Osteocyte (in vitro differentiated cells): ENCODE measurements at regions not wholly inside any gene's neighbourhood (a gene's known extent, or its start where the extent isn't known, plus 50 kb on each side); places are given as distances from the start of the nearest gene placed in this dataset.

Experiments used
- DNase-seq: peaks from one replicate; pipeline ENCODE4 v3.0.0; 2021; ENCODE audit warnings: mixed read lengths; ENCODE audit not compliant: unreplicated experiment; ENCODE audit errors: extremely low spot score
- H3K27ac Mint-ChIP-seq: one replicate; pipeline ENCODE4 v1.8.0; 2021; ENCODE audit warnings: mild to moderate bottlenecking, mixed read lengths; ENCODE audit not compliant: unreplicated experiment
- H3K27me3 Mint-ChIP-seq: one replicate; pipeline ENCODE4 v1.8.0; 2021; ENCODE audit warnings: mixed read lengths; ENCODE audit not compliant: unreplicated experiment
- H3K36me3 Mint-ChIP-seq: one replicate; pipeline ENCODE4 v1.8.0; 2021; ENCODE audit warnings: mixed read lengths; ENCODE audit not compliant: unreplicated experiment
- H3K4me1 Mint-ChIP-seq: one replicate; pipeline ENCODE4 v1.8.0; 2021; ENCODE audit warnings: mixed read lengths; ENCODE audit not compliant: unreplicated experiment
- H3K4me3 Mint-ChIP-seq: one replicate; pipeline ENCODE4 v1.8.0; 2021; ENCODE audit warnings: mild to moderate bottlenecking, moderate library complexity, mixed read lengths; ENCODE audit not compliant: unreplicated experiment
- H3K9me3 Mint-ChIP-seq: one replicate; pipeline ENCODE4 v1.8.0; 2021; ENCODE audit warnings: mixed read lengths; ENCODE audit not compliant: unreplicated experiment
- CTCF ChIP-seq: fragments of 200-600 bp; sonication (generic); IDR thresholded peaks from 2 replicates; pipeline ENCODE4 v1.5.0; 2021; ENCODE audit warnings: antibody characterized with exemption, mild to moderate bottlenecking, moderate library complexity

GRCh38 chr17:71995590-71995989, 125.2 kb upstream of the SOX9 start:
- no peak for DNase-seq
- H3K36me3 Mint-ChIP-seq, result no peaks in the 10 kb centered on the region
- no peak for TF ChIP-seq CTCF
- H3K27me3 Mint-ChIP-seq, result peaks cover 3% of the 10 kb centered on the region
- H3K4me3 Mint-ChIP-seq, result no peak overlapping the region
- H3K27ac Mint-ChIP-seq, result no peak overlapping the region
- H3K4me1 Mint-ChIP-seq, result no peaks in the 10 kb centered on the region
- H3K9me3 Mint-ChIP-seq, result no peaks in the 10 kb centered on the region

- Mint-ChIP-seq H3K27me3 (no peaks in the 10 kb centered on the region), H3K27ac (no peak overlapping the region), H3K9me3 (no peaks in the 10 kb centered on the region), H3K4me3 (no peak overlapping the region), H3K4me1 (peaks cover 10% of the 10 kb centered on the region), H3K36me3 (no peaks in the 10 kb centered on the region)
- no peak for DNase-seq
- TF ChIP-seq CTCF, result no peak
Measured at GRCh38 chr17:72004011-72004427, 116.8 kb upstream of the SOX9 start.

GRCh38 chr17:72004611-72005331, 116.0 kb upstream of the SOX9 start:
- H3K4me3 Mint-ChIP-seq, result no peak overlapping the region

GRCh38 chr17:72005332-72006163, 115.3 kb upstream of the SOX9 start:
- H3K9me3 Mint-ChIP-seq, result no peaks in the 10 kb centered on the region
- TF ChIP-seq CTCF, result no peak

More at GRCh38 chr17:72004611-72005331, 116.0 kb upstream of the SOX9 start:
- Mint-ChIP-seq H3K4me1 (peaks cover 10% of the 10 kb centered on the region), H3K9me3 (no peaks in the 10 kb centered on the region), H3K27ac (no peak overlapping the region), H3K36me3 (no peaks in the 10 kb centered on the region), H3K27me3 (no peaks in the 10 kb centered on the region)
- TF ChIP-seq CTCF, result no peak
- no peak for DNase-seq

GRCh38 chr17:72008236-72008876, 112.5 kb upstream of the SOX9 start:
- Mint-ChIP-seq H3K4me1 (peaks cover 10% of the 10 kb centered on the region), H3K4me3 (no peak overlapping the region), H3K27ac (no peak overlapping the region), H3K9me3 (no peaks in the 10 kb centered on the region), H3K27me3 (peaks cover 9% of the 10 kb centered on the region), H3K36me3 (no peaks in the 10 kb centered on the region)
- DNase-seq, result no peak
- TF ChIP-seq CTCF, result no peak

More at GRCh38 chr17:72005332-72006163, 115.3 kb upstream of the SOX9 start:
- peaks cover 10% of the 10 kb centered on the region for H3K4me1 Mint-ChIP-seq
- H3K36me3 Mint-ChIP-seq, result no peaks in the 10 kb centered on the region
- no peak for DNase-seq
- no peak overlapping the region for H3K4me3 Mint-ChIP-seq
- H3K27ac Mint-ChIP-seq, result no peak overlapping the region
- H3K27me3 Mint-ChIP-seq, result no peaks in the 10 kb centered on the region
